Lower leg skin (tissue), 3 donors: ENCODE measurements at regions not wholly inside any gene's neighbourhood (a gene's known extent, or its start where the extent isn't known, plus 50 kb on each side); places are given as distances from the start of the nearest gene placed in this dataset.

Experiments used
- CTCF ChIP-seq, 3 donors: fragments of 450-650 bp; IDR thresholded peaks; one replicate each; pipeline ENCODE4 v1.5.1; 2016; ENCODE audit warnings: antibody characterized with exemption in 3 of 3, mild to moderate bottlenecking in 3 of 3, moderate library complexity in 2 of 3
- POLR2A ChIP-seq, 2 donors: fragments of 450-650 bp; IDR thresholded peaks; one replicate each; pipeline ENCODE4 v1.6.1; 2016 to 2017; ENCODE audit warnings: antibody characterized with exemption in 2 of 2, mild to moderate bottlenecking in 1 of 2, moderate library complexity in 1 of 2

GRCh38 chr3:62992520-62992919, 117.3 kb upstream of the CADPS start:
- TF ChIP-seq CTCF (IDR thresholded peaks at IDR 0.05), result no peak
- no peak for TF ChIP-seq POLR2A (IDR thresholded peaks at IDR 0.05)
